Large intestine (tissue), 3 donors: ENCODE measurements at regions not wholly inside any gene's neighbourhood (a gene's known extent, or its start where the extent isn't known, plus 50 kb on each side); places are given as distances from the start of the nearest gene placed in this dataset.

Experiments used
- DNase-seq, 2 donors: peaks; one replicate each; pipeline versions ENCODE4 v3.0.0 to v3.0.0-alpha.2; 2013
- H3K27ac ChIP-seq: one replicate; pipeline ENCODE4 v1.5.1; 2013; ENCODE audit warnings: low read length
- H3K27me3 ChIP-seq: 2 replicates; pipeline ENCODE4 v1.6.1; 2013; ENCODE audit warnings: low read length; ENCODE audit not compliant: control insufficient read depth, insufficient read depth
- H3K36me3 ChIP-seq: 2 replicates; pipeline ENCODE4 v1.6.1; 2013; ENCODE audit warnings: low read length; ENCODE audit not compliant: control insufficient read depth, insufficient read depth
- H3K4me1 ChIP-seq: one replicate; pipeline ENCODE4 v1.6.1; 2013; ENCODE audit warnings: low read length; ENCODE audit not compliant: control insufficient read depth, insufficient read depth
- H3K4me3 ChIP-seq: one replicate; pipeline ENCODE4 v1.5.1; 2013; ENCODE audit warnings: low read length
- H3K9me3 ChIP-seq: one replicate; pipeline ENCODE4 v1.6.1; 2013; ENCODE audit warnings: mild to moderate bottlenecking, low read depth, low read length, moderate library complexity; ENCODE audit not compliant: control insufficient read depth
- WGBS: methylation state at CpG from one replicate; pipeline ENCODE4 v1.1.5; 2013; ENCODE audit warnings: low lambda C conversion rate; ENCODE audit not compliant: insufficient coverage; 5-methylcytosine and 5-hydroxymethylcytosine counted together

DNA sequence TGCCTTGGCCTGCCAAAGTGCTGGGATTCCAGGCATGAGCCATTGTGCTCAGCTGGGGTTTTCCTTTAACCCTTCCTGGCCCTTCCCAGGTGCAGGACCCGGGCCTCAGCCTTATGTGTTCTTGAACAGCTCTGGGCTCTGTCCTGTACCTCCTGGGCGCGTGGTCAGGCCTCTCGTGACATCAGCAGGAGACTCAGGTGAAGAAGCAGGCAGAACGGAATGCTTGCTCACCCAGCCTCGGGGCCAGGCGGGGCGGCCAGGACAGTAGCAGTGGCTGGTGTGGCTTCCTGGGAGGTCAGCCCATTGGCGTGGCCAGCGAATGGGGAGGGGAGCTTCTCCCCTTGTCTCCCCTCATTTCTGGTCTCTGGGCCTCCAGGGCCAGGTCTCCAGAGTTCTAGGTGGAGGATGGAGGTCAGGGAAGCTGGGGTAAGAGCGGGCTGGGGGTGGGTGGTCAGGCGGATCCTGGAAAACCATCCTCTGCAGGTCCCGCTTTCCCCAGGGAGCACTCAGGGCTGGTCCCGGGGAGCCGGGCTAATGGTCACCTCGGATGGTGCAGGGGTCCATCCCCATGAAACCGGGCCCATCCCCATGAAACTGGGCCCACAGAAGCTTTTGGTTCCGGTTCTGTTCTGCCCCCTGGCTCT lies 281.5 kb downstream of the SEC14L1 start:
- no CpG with 5 or more reads among the region's 18 CpGs for WGBS
- peaks cover 65% of the 10 kb centered on the region for H3K4me1 ChIP-seq

GRCh38 chr17:77422748-77423113 lies 282.0 kb downstream of the SEC14L1 start:
- H3K4me3 ChIP-seq, result no peak overlapping the region
- DNase-seq, result no peak
- peaks cover 68% of the 10 kb centered on the region for H3K4me1 ChIP-seq
- H3K9me3 ChIP-seq, result no peaks in the 10 kb centered on the region
- WGBS, result no CpG with 5 or more reads among the region's 4 CpGs
- H3K27me3 ChIP-seq, result no peaks in the 10 kb centered on the region
- peaks cover 31% of the 10 kb centered on the region for H3K36me3 ChIP-seq
- H3K27ac ChIP-seq, result no peak overlapping the region

More for the DNA sequence above, 281.5 kb downstream of the SEC14L1 start:
- DNase-seq, result no peak
- Histone ChIP-seq H3K36me3 (peaks cover 33% of the 10 kb centered on the region), H3K4me3 (no peak overlapping the region), H3K27ac (no peak overlapping the region), H3K9me3 (no peaks in the 10 kb centered on the region), H3K27me3 (no peaks in the 10 kb centered on the region)

DNA sequence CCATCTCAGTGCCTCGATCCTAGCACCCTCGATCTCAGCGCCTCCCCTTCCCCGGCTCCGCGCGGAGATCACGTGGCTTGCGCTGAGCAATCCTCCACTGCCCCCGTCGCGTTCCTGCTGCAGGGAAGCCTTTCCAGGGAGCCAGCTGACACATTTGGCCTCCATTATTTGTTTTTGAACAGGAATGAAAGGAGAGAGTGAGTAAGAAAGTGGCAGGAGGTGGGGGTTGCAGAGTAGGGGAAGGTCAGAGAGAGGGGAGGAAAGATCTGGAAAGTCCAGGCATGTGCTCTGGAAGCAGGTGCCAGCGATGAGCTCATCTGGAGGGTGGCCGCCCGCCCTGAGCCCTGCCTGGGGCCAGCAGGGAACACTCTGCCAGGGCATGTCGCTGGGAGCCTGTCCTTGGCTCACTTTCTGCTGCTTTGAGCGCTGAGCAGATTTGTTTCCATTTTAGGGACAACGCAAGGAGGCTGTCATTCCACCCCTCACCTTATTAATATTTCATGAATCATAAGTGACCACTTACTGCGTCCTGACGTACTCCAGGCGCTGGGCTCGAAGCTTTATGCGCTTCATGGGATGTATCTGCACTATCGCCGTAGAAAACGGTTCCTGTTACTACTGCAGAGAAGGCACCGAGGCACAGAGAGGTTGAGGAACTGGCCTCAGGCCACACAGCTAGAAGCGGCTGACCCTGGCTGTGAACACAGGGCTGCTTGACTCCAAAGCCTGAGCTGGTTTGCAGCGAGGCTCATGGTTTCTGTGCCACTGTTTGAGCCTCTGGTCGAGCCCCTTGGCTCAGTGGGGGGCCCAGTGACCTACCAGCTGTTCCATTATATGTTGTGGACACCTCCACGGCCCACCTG lies 283.1 kb downstream of the SEC14L1 start:
- WGBS, result 93% methylated on average over 3 of the region's 31 CpGs
- peak in 1 of 2 donors; percentile 56 for DNase-seq
- H3K4me1 ChIP-seq, result peaks cover 70% of the 10 kb centered on the region
- H3K27ac ChIP-seq, result peak overlapping the region; percentile 66
- H3K27me3 ChIP-seq, result no peaks in the 10 kb centered on the region
- no peak overlapping the region for H3K4me3 ChIP-seq
- peaks cover 29% of the 10 kb centered on the region for H3K36me3 ChIP-seq
- H3K9me3 ChIP-seq, result no peaks in the 10 kb centered on the region

GRCh38 chr17:77424585-77425344 lies 284.0 kb downstream of the SEC14L1 start:
- DNase-seq, result peak; percentile 72
- Histone ChIP-seq H3K4me3 (no peak overlapping the region), H3K9me3 (no peaks in the 10 kb centered on the region)

DNA sequence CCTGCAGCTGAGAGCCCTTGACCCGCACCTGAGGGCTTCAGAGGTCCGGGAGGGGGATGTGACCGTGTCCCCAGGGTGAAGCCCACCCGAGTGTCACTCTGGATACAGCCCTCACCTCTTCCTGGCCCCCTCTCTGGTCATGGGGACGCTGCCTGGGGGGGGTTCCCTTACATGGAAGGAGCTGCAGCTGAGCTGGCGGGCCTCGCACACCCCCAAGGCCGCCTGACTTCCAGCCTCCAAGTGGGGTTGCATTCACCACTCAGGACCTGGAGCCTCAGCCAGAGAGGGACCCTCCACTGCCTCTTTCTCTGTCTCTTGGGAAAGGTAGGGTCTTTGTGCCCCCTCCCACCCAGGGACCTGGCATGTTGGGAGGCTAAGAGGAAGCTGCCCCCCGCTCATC lies 284.6 kb downstream of the SEC14L1 start:
- Histone ChIP-seq H3K4me3 (no peak overlapping the region), H3K4me1 (peaks cover 65% of the 10 kb centered on the region), H3K27ac (peak overlapping the region; percentile 70), H3K27me3 (no peaks in the 10 kb centered on the region), H3K9me3 (no peaks in the 10 kb centered on the region), H3K36me3 (peaks cover 28% of the 10 kb centered on the region)
- WGBS, result no CpG with 5 or more reads among the region's 9 CpGs
- no peak for DNase-seq

More at GRCh38 chr17:77424585-77425344, 284.0 kb downstream of the SEC14L1 start:
- WGBS, result no CpG with 5 or more reads among the region's 21 CpGs
- Histone ChIP-seq H3K4me1 (peaks cover 66% of the 10 kb centered on the region), H3K27me3 (no peaks in the 10 kb centered on the region), H3K36me3 (peaks cover 28% of the 10 kb centered on the region), H3K27ac (peak overlapping the region; percentile 70)

DNA sequence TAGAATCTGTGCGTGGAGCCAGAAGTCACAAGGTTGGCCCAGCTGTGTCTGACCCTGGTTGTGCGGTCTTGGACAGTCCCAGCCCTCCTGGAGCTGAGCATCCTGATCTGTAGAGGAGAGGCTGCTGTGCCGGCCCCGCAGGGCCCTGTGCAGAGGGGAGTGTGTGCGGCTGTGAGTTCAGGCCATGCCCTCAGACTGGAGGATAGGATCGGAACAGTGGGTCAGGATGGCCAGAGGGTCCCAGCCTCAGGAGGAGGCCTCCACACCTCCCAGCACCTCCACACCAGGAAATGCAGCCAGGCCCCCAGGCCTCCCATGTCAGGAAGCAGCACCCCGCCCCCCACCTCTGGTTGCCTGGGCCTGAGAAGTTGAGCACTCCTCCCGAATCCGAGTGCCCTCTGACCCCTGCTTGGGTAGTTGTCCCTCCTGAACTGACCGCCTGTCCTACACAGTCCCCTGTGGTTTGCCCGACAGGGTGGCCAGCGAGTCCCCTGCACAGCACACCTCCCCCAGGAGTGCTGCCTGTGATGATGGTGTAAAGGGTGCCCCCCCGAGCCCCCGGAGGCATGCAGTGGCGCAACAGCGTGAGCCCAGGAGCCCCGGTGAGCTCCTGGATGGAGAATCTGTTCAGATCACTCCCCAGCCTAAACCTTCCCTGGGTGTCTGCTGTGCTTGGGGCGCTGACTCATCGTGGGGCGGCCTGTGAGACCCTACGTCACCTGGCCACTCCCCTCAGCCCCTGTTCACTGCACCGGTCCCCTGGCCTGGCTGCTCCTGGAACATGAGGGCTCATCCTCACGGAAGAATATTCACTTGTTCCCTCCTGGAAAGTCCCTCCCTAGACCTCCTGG lies 285.2 kb downstream of the SEC14L1 start:
- no CpG with 5 or more reads among the region's 23 CpGs for WGBS
- Histone ChIP-seq H3K4me3 (no peak overlapping the region), H3K9me3 (no peaks in the 10 kb centered on the region), H3K4me1 (peaks cover 62% of the 10 kb centered on the region), H3K27ac (peak overlapping the region; percentile 70), H3K27me3 (no peaks in the 10 kb centered on the region), H3K36me3 (peaks cover 24% of the 10 kb centered on the region)
- no peak for DNase-seq

- no peak for DNase-seq
- peaks cover 26% of the 10 kb centered on the region for H3K36me3 ChIP-seq
- H3K27ac ChIP-seq, result no peak overlapping the region
- H3K9me3 ChIP-seq, result no peaks in the 10 kb centered on the region
- H3K27me3 ChIP-seq, result no peaks in the 10 kb centered on the region
- H3K4me1 ChIP-seq, result peaks cover 56% of the 10 kb centered on the region
- WGBS, result no CpG with 5 or more reads among the region's 11 CpGs
- no peak overlapping the region for H3K4me3 ChIP-seq
Observed at GRCh38 chr17:77426676-77427386, 286.1 kb downstream of the SEC14L1 start.

DNA sequence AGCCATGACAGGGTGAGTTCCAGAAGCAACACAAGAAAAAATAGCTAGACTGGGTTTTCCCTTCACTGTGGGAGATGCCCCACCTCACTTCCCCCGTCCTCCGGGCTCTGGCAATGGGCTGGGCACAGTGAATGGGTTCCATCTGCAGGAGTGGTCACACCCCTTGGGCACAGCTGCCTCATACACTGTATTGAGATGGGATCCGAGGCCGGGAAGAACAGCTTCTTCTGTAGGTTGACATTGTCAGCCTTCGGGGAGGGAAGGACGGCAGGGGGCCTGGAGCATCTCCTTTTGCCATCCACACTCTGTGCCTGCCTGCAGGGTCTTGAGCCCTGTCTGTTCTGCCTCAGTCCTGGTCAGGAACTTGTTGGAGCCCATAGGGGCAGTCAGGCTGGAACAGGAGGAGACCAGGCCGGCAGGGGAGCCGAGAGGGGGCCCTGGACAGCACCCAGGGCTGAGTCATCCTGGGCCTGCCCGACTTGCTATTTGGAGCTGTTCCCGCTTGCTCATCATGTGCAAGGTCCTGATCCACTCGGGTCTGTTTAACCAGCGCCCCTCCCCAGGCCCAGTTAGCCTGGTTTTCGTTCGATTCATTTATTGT lies 286.7 kb downstream of the SEC14L1 start:
- Histone ChIP-seq H3K27ac (peak overlapping the region; percentile 24), H3K27me3 (no peaks in the 10 kb centered on the region), H3K4me3 (no peak overlapping the region), H3K9me3 (no peaks in the 10 kb centered on the region), H3K36me3 (peaks cover 26% of the 10 kb centered on the region), H3K4me1 (peaks cover 56% of the 10 kb centered on the region)
- no CpG with 5 or more reads among the region's 14 CpGs for WGBS
- no peak for DNase-seq

GRCh38 chr17:77428020-77428748 lies 287.4 kb downstream of the SEC14L1 start:
- no CpG with 5 or more reads among the region's 13 CpGs for WGBS
- H3K4me1 ChIP-seq, result peaks cover 58% of the 10 kb centered on the region
- DNase-seq, result no peak
- peaks cover 28% of the 10 kb centered on the region for H3K36me3 ChIP-seq
- H3K27ac ChIP-seq, result peak overlapping the region; percentile 14
- no peak overlapping the region for H3K4me3 ChIP-seq
- H3K9me3 ChIP-seq, result no peaks in the 10 kb centered on the region
- no peaks in the 10 kb centered on the region for H3K27me3 ChIP-seq
